Endothelial cell of umbilical vein (primary cell): ENCODE measurements at regions not wholly inside any gene's neighbourhood (a gene's known extent, or its start where the extent isn't known, plus 50 kb on each side); places are given as distances from the start of the nearest gene placed in this dataset.

ENCODE experiments used
- BruUV-seq: library from RNA; stranded (reverse); fragments of 400-500 nt; replicated peaks from 2 replicates; lab custom pipeline; 2021; lab: Mats Ljungman, UMichigan
- CTCF ChIA-PET: fragments of 300-600, 350-600 bp; sonication (Branson Sonifier 250); formaldehyde crosslinking; loops from one replicate; lab custom pipeline; 2021; ENCODE audit warnings: antibody characterized with exemption, inconsistent platforms; lab: Charles Lee
- POLR2A ChIA-PET: fragments of 300-600, 350-600 bp; sonication (Branson Sonifier 250); formaldehyde crosslinking; loops from one replicate; lab custom pipeline; 2021; ENCODE audit warnings: antibody characterized with exemption, inconsistent platforms; lab: Charles Lee
- DNase-seq: peaks from one replicate; pipeline ENCODE4 v3.0.0-alpha.2; 2011; ENCODE audit warnings: low read depth, low spot score
- FAIRE-seq: peaks from 2 replicates; lab custom pipeline; 2011; peaks lifted over from hg19 to GRCh38; lab: Jason Lieb, UNC
- H2AFZ ChIP-seq: 2 replicates; pipeline ENCODE4 v1.6.0; 2012; ENCODE audit warnings: low read depth, low read length, control low read depth, inconsistent platforms
- H3K27ac ChIP-seq: 2 replicates; pipeline ENCODE4 v1.5.1; 2011; ENCODE audit warnings: low read depth, mild to moderate bottlenecking, control low read depth, low read length, moderate library complexity; ENCODE audit not compliant: insufficient read depth
- H3K27me3 ChIP-seq, 2 experiments: 2 replicates each; pipeline versions ENCODE4 v1.6.0 to v1.6.1; 2011; ENCODE audit warnings: low read length in 2 of 2, mixed read lengths in 1 of 2; ENCODE audit not compliant: control insufficient read depth in 2 of 2, insufficient read depth in 2 of 2
- H3K36me3 ChIP-seq, 2 experiments: 2 replicates in 1 of 2; 3 replicates in 1 of 2; pipeline ENCODE4 v1.5.1; 2011; ENCODE audit warnings: low read length in 2 of 2, mild to moderate bottlenecking in 1 of 2, moderate library complexity in 1 of 2; ENCODE audit not compliant: control insufficient read depth in 2 of 2, insufficient read depth in 2 of 2; ENCODE audit errors: extremely low read depth in 1 of 2
- H3K4me1 ChIP-seq: 3 replicates; pipeline ENCODE4 v1.5.1; 2011; ENCODE audit warnings: mild to moderate bottlenecking, low read length; ENCODE audit not compliant: control insufficient read depth, insufficient read depth; ENCODE audit errors: extremely low read depth
- H3K4me2 ChIP-seq: 2 replicates; pipeline ENCODE4 v1.6.1; 2011; ENCODE audit warnings: low read length, control low read depth, mixed read lengths; ENCODE audit not compliant: insufficient read depth
- H3K4me3 ChIP-seq, 3 experiments: fragments of 200-600 bp in 1 of 3; sonication (generic), shearing (Covaris generic) in 1 of 3; replicated peaks in 1 of 3; 2 replicates each; pipeline ENCODE4 v1.5.1; 2011 to 2016; ENCODE audit warnings: control low read depth in 3 of 3, low read length in 3 of 3, mild to moderate bottlenecking in 2 of 3, inconsistent platforms in 1 of 3, low read depth in 1 of 3, moderate library complexity in 1 of 3; ENCODE audit not compliant: insufficient read depth in 1 of 3
- H3K79me2 ChIP-seq: 2 replicates; pipeline ENCODE4 v1.6.0; 2012; ENCODE audit warnings: low read length, inconsistent platforms; ENCODE audit not compliant: control insufficient read depth, insufficient read depth
- H3K9ac ChIP-seq: replicated peaks from 2 replicates; pipeline ENCODE3; 2011; ENCODE audit warnings: low read length, control low read depth; ENCODE audit not compliant: insufficient read depth; ENCODE audit errors: extremely low read depth
- H3K9me1 ChIP-seq: replicated peaks from 3 replicates; pipeline ENCODE4 v1.6.0; 2011; ENCODE audit warnings: mild to moderate bottlenecking, low read length; ENCODE audit not compliant: control insufficient read depth, insufficient read depth; ENCODE audit errors: extremely low read depth
- H3K9me3 ChIP-seq: replicated peaks from 2 replicates; pipeline ENCODE4 v1.5.1; 2012; ENCODE audit warnings: low read length, inconsistent platforms; ENCODE audit not compliant: control insufficient read depth, insufficient read depth
- H4K20me1 ChIP-seq: replicated peaks from 2 replicates; pipeline ENCODE3; 2011; ENCODE audit warnings: mild to moderate bottlenecking, low read length; ENCODE audit not compliant: control insufficient read depth, insufficient read depth; ENCODE audit errors: extremely low read depth
- CTCF ChIP-seq, 2 donors: IDR thresholded peaks; 1 replicate in 1 of 2; 2 replicates in 1 of 2; pipeline ENCODE4 v1.5.1; 2011; ENCODE audit warnings: low read length in 2 of 2, mild to moderate bottlenecking in 2 of 2, moderate library complexity in 2 of 2, control low read depth in 1 of 2, inconsistent platforms in 1 of 2, low read depth in 1 of 2; ENCODE audit not compliant: insufficient read depth in 1 of 2; ENCODE audit errors: extremely low read depth in 1 of 2
- EZH2 ChIP-seq: IDR thresholded peaks from 2 replicates; pipeline ENCODE4 v1.6.1; 2012; ENCODE audit warnings: borderline replicate concordance, low read depth, mild to moderate bottlenecking, moderate library complexity, low read length, inconsistent platforms; ENCODE audit not compliant: severe bottlenecking
- FOS ChIP-seq: IDR thresholded peaks from 2 replicates; pipeline ENCODE4 v1.6.1; 2011; ENCODE audit warnings: mild to moderate bottlenecking, low read length, moderate library complexity, borderline replicate concordance; ENCODE audit not compliant: insufficient read depth
- GATA2 ChIP-seq: IDR thresholded peaks from 2 replicates; pipeline ENCODE4 v1.7.0; 2011; ENCODE audit warnings: low read depth, mild to moderate bottlenecking, moderate library complexity, mixed read lengths, low read length; ENCODE audit not compliant: insufficient read length, insufficient read depth
- JUN ChIP-seq: IDR thresholded peaks from 2 replicates; pipeline ENCODE4 v1.6.1; 2011; ENCODE audit warnings: borderline replicate concordance, low read depth; ENCODE audit not compliant: insufficient read length, insufficient read depth
- MAX ChIP-seq: IDR thresholded peaks from 2 replicates; pipeline ENCODE4 v1.6.1; 2011; ENCODE audit not compliant: insufficient read depth, insufficient read length
- MYC ChIP-seq: IDR thresholded peaks from one replicate; pipeline ENCODE4 v1.6.1; 2011; ENCODE audit warnings: mild to moderate bottlenecking, low read depth, low read length
- POLR2A ChIP-seq: IDR thresholded peaks from 2 replicates; pipeline ENCODE4 v1.6.1; 2012; ENCODE audit warnings: low read depth, mild to moderate bottlenecking, control low read depth, low read length
- POLR2AphosphoS5 ChIP-seq: IDR thresholded peaks from 2 replicates; pipeline ENCODE4 v1.6.1; 2012; ENCODE audit warnings: low read depth, mild to moderate bottlenecking, control low read depth, low read length, moderate library complexity; ENCODE audit not compliant: insufficient read depth
- dilution Hi-C: fragments of 300-500 bp; cut with MboI; formaldehyde crosslinking; loops from one replicate; pipeline ENCODE4 v1.15.0; 2019; ENCODE audit warnings: low sequenced_read_pairs; ENCODE audit not compliant: extremely low pct_ligation_motif_present
- intact Hi-C: fragments of 100-400 bp; cut with micrococcal nuclease; formaldehyde crosslinking; loops from one replicate; pipeline ENCODE4 v1.10.0; 2022

DNA sequence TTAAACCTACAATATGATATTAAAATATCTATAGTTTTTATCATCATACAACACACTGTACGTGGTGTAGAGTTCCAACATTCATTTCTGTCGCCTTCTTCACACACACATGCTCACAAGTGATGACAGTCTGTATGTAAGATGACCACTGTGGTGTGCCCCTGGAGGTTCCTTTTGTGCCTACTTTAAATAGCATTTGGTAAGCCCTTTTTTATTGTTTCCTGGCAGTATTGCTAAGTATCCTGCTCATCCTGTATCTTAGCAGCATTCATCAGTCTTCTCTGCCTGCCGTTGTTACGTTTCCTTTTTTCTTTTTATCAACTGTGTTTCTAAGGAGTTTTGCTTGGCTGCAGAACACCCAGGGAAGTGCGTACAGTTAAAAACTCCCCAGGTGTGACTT lies 231.4 kb downstream of the CHRM3 start:
- H2AFZ ChIP-seq: no peak overlapping the region
- FAIRE-seq (no peak), DNase-seq (no peak)
- H3K27ac ChIP-seq: no peak overlapping the region
- no TSS peak for BruUV-seq
- H4K20me1 ChIP-seq: no peaks in the 10 kb centered on the region
- no peak overlapping the region for H3K9ac ChIP-seq
- dilution Hi-C loops (no loop called here), intact Hi-C loops (no loop called here)
- H3K9me3 ChIP-seq: peaks cover 2% of the 10 kb centered on the region
- ChIA-PET POLR2A (no interaction called here), CTCF (no interaction called here)
- H3K36me3 ChIP-seq: no peaks in the 10 kb centered on the region
- TF ChIP-seq CTCF (IDR thresholded peaks at IDR 0.05; ENCODE audit: extremely low read depth in 1 of 2, insufficient read depth in 1 of 2, low read depth in 1 of 2, low read length in 2 of 2): no peak
- TF ChIP-seq EZH2: no peak
- no peak for TF ChIP-seq GATA2
- no peak for TF ChIP-seq POLR2AphosphoS5
- no peak overlapping the region for H3K4me2 ChIP-seq
- no peak overlapping the region for H3K4me3 ChIP-seq
- no peaks in the 10 kb centered on the region for H3K4me1 ChIP-seq
- H3K79me2 ChIP-seq: no peaks in the 10 kb centered on the region
- H3K27me3 ChIP-seq: no peaks in the 10 kb centered on the region
- no peaks in the 10 kb centered on the region for H3K9me1 ChIP-seq

- no peak for FAIRE-seq
- intact Hi-C loops: no loop called here
- Histone ChIP-seq H2AFZ (no peak overlapping the region), H3K27ac (no peak overlapping the region), H3K9ac (no peak overlapping the region), H3K4me3 (no peak overlapping the region), H3K79me2 (no peaks in the 10 kb centered on the region), H3K9me3 (peaks cover 2% of the 10 kb centered on the region), H4K20me1 (no peaks in the 10 kb centered on the region), H3K27me3 (no peaks in the 10 kb centered on the region), H3K36me3 (no peaks in the 10 kb centered on the region), H3K9me1 (no peaks in the 10 kb centered on the region), H3K4me1 (no peaks in the 10 kb centered on the region), H3K4me2 (no peak overlapping the region)
- CTCF ChIA-PET: no interaction called here
- TF ChIP-seq JUN (no peak), MAX (no peak), POLR2AphosphoS5 (no peak), FOS (no peak), EZH2 (no peak), POLR2A (no peak), MYC (no peak), GATA2 (no peak), CTCF (IDR thresholded peaks at IDR 0.05; ENCODE audit: extremely low read depth in 1 of 2, insufficient read depth in 1 of 2, low read depth in 1 of 2, low read length in 2 of 2) (no peak)
- no peak for DNase-seq
- dilution Hi-C loops: no loop called here
- BruUV-seq: no TSS peak
- POLR2A ChIA-PET: no interaction called here
Observed at GRCh38 chr1:239619190-239619589, 232.8 kb downstream of the CHRM3 start.
